GOT3 (cell line): ENCODE measurements at regions not wholly inside any gene's neighbourhood (a gene's known extent, or its start where the extent isn't known, plus 50 kb on each side); places are given as distances from the start of the nearest gene placed in this dataset.

ENCODE experiments used
- DNase-seq: peaks from one replicate; lab custom pipeline; 2025; ENCODE audit warnings: mixed read lengths; lab: John Stamatoyannopoulos, UW

GRCh38 chr12:61502179-61502578, 758.0 kb upstream of the USP15 start:
- DNase-seq: no peak

GRCh38 chr12:61504396-61505080, 755.7 kb upstream of the USP15 start:
- no peak for DNase-seq

DNA sequence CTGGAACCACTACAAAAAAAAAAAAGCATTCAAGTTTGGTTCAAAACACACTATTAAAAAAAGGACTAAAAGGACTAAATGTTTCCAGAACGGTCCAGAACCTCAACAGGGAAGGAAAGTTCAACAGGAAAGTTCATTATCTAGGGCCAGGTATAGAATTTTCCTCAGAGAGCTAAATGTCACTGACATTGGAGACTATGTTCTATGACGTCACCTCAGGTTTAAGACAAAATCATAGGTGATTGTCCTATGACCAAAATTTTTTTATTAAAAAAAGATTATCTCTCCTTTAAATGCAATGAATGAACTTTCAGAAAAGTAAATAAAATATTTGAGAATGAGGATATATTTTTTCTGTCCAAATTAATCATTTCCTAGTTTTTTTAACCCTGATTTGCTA, 746.7 kb upstream of the USP15 start:
- DNase-seq: no peak

DNA sequence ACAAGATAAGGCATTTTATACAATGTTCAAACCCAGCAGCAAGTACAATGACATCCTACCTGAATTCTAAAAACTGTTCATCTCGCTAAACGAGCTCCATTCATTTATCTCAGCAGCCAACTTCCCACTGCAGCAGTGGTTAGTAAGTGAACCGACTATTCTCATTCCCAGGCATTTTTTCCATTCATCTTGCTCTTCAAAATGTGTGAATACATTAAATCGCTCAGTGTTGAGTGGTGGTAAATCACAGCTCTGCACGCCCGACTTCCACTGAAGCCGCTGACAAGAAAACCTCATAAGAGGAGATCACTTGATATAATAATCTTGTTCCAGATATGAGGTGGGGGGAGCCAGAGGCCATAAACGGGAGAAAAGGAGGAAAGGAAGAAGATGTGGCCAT, 746.2 kb upstream of the USP15 start:
- no peak for DNase-seq

DNA sequence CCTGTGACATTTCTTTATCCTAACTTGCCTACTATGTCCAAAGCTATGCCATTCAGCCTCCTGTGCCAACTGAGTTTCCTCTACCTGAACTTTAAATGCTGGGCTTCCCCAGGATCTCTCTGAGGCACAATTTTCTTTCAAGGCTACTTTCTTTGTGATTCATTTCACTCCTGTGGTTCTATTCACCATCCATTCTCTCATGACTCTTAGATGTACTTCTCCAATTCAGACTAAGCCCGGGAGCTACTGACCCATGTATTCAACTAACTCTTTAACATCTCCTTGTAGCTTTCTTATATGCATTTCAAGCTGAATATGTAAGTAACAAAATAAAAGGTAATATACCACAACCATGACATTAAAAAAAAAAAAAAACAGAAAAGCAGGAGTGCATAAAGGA, 738.9 kb upstream of the USP15 start:
- no peak for DNase-seq

DNA sequence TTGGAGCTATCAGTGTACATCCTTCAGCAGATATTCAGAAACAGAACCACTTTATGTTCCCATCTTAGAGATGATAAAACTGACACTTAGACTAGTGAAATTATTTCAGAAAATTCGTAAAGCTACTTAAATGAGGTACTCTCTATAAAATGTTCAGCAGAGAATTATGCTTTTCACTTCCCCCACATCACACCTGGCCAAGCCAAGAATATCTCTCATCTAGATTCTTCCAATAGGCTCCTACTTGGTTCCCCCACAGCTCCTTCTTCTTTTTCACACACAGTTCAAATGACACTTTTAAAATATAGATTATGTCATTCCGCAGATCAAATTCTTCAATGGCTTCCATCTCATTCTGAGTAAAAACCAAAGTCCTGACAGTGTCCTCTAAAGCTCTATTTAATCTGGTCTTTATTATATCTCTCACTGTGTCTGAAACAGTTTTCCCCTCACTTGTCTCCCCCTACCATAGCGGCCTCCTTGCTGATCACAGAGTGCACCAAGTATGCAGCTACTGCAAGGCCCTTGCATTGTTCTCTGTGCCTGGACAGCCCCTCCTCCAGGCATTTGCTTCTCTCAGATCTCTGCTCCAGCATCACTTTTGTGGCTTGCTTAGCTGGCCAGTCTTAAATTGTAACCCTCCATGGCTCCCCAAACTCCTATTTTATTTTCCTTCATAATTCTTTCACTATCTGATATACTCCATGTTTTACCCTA, 736.8 kb upstream of the USP15 start:
- DNase-seq: no peak

GRCh38 chr12:61524851-61525250, 735.4 kb upstream of the USP15 start:
- DNase-seq: no peak

DNA sequence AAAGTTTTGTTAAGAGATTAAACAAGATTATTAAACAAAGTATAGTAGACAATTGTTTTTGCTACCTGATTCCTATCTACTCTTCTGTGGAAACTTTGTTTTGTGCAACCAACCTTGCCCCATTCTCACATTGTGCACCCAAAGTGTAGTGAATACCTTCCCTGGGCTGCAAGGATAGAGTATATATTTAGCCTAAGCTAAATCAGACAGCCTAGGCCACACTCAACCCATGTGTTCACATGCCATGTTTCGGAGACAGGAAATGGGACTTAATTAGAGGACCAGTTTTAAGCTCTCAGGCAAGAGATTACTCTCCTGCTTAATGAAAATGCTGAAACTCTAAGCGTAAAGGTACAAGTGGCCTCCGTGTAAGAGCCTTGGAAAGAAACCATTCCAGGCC, 734.9 kb upstream of the USP15 start:
- DNase-seq: no peak

DNA sequence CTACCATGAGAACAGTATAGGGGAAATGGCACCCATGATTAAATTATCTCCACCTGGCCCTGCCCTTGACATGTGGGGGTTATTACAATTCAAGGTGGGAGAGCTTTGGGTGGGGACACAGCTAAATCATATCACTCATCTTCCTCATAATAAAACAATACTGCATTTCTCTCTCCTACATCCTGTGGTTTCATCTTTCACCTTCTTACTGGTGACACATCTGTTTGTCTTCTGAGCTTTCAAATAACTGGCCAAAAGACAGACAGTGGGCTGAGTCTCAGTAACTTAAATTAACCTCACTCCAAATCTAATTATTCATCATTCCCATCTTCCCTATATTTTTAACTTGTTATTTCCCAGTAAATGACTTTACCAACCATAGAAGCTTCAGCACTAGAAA, 729.7 kb upstream of the USP15 start:
- DNase-seq: no peak

- DNase-seq: no peak
These were observed 729.0 kb upstream of the USP15 start for GRCh38 chr12:61531195-61531594.

DNA sequence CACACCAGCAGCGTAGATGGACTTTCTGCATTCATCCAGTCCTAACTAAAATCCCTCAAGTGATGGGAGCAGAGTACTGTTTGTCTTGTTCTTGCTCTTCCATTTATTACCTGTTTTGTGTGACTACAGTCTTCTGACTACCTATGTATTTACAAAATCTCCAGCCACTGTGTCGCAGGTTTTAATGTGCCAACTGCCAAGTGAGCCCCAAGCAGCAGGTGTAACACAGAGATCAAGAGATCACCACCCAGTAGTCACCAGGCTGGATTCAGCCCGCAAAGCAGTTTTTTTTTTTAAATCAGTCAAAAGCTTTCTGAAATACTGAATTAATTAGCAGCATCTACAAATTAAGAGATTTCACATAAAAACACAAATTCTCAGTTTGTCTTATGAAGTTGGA, 724.1 kb upstream of the USP15 start:
- DNase-seq: no peak

- no peak for DNase-seq
These were observed 723.7 kb upstream of the USP15 start for GRCh38 chr12:61536525-61536924.

GRCh38 chr12:61538951-61539350, 721.3 kb upstream of the USP15 start:
- DNase-seq: no peak

GRCh38 chr12:61542551-61542950, 717.7 kb upstream of the USP15 start:
- DNase-seq: no peak

GRCh38 chr12:61546296-61546695, 713.9 kb upstream of the USP15 start:
- DNase-seq: no peak

DNA sequence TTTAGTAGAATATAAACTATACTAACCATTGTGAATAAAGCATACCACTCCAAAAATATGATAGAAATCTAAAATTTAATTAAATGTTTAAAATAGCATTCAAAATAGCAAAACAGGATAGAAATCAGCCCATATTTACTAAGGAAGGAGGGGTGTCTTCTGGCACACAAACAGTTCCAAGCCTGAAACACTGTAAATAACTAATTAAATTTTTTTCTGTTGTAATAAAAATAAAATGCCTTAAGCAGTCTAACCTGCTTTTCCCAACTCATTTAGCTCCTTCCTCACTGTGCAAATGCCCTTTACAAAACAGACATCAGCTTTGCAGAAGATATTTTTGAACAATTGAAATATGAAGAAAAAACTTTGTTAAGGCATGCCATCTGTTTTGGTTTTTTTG, 707.1 kb upstream of the USP15 start:
- DNase-seq: no peak

DNA sequence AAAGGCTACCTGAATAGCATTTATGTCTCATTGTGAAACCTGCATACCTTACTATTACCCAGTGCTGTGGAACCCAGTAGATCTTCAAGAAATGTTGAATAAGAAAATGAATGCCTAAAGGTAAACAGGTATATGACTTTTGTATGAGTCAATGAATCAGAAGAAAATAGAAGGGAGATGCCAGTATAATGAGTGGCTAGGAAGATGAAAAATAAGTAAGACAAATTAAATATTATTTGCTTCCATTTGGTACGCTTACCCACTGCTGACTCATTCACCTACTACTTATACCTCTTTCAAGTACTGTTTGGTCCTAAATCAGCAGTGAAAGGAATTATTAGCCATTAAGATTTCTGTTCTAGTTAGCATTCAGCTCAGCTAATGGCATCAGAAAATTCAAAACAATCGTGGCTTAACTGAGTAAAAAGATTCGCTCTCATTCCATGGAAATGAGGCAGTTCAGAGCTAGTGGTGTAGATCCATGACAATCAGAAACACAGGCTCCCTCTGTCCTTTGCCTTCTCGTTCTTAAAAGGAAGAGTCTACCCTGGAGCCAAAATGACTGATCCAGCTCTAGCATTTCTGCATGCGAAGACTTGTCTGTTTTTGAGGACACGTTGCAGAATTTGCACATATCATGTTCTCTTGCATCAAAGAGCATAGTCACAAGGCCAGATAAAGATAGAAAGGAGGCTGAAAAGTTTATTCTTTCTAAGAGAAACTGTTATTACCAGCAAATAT, 705.8 kb upstream of the USP15 start:
- DNase-seq: no peak

DNA sequence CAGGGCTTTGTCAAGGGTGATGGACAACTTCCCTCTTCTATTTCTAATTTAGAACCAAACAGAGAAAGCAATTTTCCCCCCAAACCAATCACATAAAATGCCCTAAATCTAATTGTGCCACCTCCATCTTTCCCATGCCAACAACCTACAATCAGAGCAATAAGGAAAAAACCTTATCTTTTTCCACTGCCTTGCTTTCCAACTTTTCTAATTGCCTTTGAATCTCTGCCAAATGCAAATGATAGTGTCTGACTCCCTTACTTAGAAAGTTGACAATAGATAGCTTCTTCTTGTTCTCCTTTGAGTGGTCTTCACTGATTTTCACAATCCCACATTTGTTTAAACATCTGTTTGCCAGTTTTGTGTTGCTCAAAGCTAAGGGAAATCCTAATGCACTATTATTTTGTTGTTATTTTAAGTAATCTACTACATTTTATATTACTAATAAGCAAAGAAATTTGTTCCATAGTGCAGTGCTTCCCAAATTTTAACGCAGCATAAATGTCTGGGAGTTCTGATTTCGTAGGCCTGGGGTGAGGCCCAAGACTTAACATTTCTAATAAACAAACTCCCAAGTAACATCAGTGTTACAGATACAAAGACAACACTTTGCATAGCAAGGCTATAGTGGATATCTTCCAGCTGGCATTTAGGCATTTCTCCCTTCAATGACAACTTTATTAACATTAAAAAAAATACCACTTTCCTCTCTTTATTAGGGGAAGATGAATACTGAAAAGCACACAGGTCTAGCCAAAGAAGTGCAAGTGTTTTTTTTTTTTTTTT, 696.3 kb upstream of the USP15 start:
- no peak for DNase-seq

- no peak for DNase-seq
These were observed 695.7 kb upstream of the USP15 start for GRCh38 chr12:61564466-61564865.

DNA sequence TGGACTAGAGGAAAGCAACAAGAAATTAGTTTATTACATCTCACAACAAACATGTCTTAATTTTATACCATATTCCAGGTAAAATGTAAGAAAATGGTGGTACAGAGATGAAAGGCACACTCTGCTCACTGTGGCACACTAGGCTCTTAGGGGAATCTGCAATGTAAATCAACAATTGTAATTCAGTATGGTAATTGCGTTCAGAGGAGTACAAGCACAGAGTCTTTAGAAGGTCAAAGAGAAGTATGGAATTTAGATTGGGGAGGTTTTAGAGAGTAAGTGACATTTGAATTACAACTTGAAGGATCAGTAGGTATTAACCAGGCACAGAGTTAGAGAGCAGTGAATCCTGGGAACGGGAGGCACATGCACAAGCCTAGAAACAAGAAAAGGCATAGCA, 694.0 kb upstream of the USP15 start:
- no peak for DNase-seq

GRCh38 chr12:61574339-61574738, 685.9 kb upstream of the USP15 start:
- no peak for DNase-seq

DNA sequence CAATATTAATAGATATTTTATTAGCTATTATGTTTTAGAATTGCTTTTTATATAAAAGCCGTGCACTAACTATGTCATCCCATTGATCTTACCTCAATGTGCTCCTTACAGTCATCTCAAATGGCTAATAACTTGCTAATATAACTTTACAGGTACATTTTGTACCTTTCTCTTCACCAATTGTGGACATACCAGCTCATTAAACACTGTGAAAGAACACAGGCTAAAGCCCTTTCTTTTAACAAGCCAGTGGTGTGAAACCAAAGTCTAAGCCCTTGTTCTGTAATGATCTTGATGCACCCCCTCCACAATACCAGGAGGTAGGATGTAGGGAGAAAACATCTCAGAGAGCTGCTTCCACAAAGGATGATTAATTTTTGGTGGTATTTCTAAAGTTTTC, 675.3 kb upstream of the USP15 start:
- no peak for DNase-seq
